Endothelial cell of umbilical vein (primary cell): ENCODE measurements at regions not wholly inside any gene's neighbourhood (a gene's known extent, or its start where the extent isn't known, plus 50 kb on each side); places are given as distances from the start of the nearest gene placed in this dataset.

Experiments
- CTCF ChIP-seq, 2 donors: IDR thresholded peaks; 1 replicate in 1 of 2; 2 replicates in 1 of 2; pipeline ENCODE4 v1.5.1; 2011; ENCODE audit warnings: low read length in 2 of 2, mild to moderate bottlenecking in 2 of 2, moderate library complexity in 2 of 2, control low read depth in 1 of 2, inconsistent platforms in 1 of 2, low read depth in 1 of 2; ENCODE audit not compliant: insufficient read depth in 1 of 2; ENCODE audit errors: extremely low read depth in 1 of 2
- EZH2 ChIP-seq: IDR thresholded peaks from 2 replicates; pipeline ENCODE4 v1.6.1; 2012; ENCODE audit warnings: borderline replicate concordance, low read depth, mild to moderate bottlenecking, moderate library complexity, low read length, inconsistent platforms; ENCODE audit not compliant: severe bottlenecking
- POLR2A ChIP-seq: IDR thresholded peaks from 2 replicates; pipeline ENCODE4 v1.6.1; 2012; ENCODE audit warnings: low read depth, mild to moderate bottlenecking, control low read depth, low read length

- TF ChIP-seq CTCF (IDR thresholded peaks at IDR 0.05; ENCODE audit: extremely low read depth in 1 of 2, insufficient read depth in 1 of 2, low read depth in 1 of 2, low read length in 2 of 2) (no peak), POLR2A (no peak), EZH2 (no peak)
Observed at GRCh38 chr5:82610686-82611085, 332.5 kb upstream of the RPS23 start.
